IMR-90 (cell line): ENCODE measurements at regions not wholly inside any gene's neighbourhood (a gene's known extent, or its start where the extent isn't known, plus 50 kb on each side); places are given as distances from the start of the nearest gene placed in this dataset.

Experiments used
- ATAC-seq: fragments of 200-7000 bp; cut with Tn5 transposase; 2 replicates; pipeline ENCODE4 v1.9.1; 2020; ENCODE audit warnings: low read depth, mild to moderate bottlenecking, moderate library complexity
- BruUV-seq: library from RNA; stranded (reverse); fragments of 400-500 nt; replicated peaks from 2 replicates; lab custom pipeline; 2021; lab: Mats Ljungman, UMichigan
- CTCF ChIA-PET: fragments of 300-600 bp; formaldehyde crosslinking; extraction: SDS; loops from one replicate; lab custom pipeline; 2021; ENCODE audit warnings: antibody characterized with exemption; lab: Yijun Ruan, JAX
- POLR2A ChIA-PET: fragments of 300-600 bp; sonication (Branson Sonifier 250); formaldehyde crosslinking; loops from one replicate; lab custom pipeline; 2022; ENCODE audit warnings: antibody characterized with exemption; ENCODE audit not compliant: unreplicated experiment; lab: Charles Lee
- DNase-seq: peaks from one replicate; pipeline ENCODE4 v3.0.0; 2013
- H2AFZ ChIP-seq: replicated peaks from 2 replicates; pipeline ENCODE3; 2013; ENCODE audit warnings: low read length, mild to moderate bottlenecking; ENCODE audit not compliant: poor library complexity
- H2AK5ac ChIP-seq: 2 replicates; pipeline ENCODE4 v1.6.1; 2013; ENCODE audit warnings: low read depth, low read length, inconsistent platforms
- H2AK9ac ChIP-seq: replicated peaks from 2 replicates; pipeline ENCODE3; 2013; ENCODE audit warnings: mild to moderate bottlenecking, low read depth, low read length, moderate library complexity; ENCODE audit not compliant: poor library complexity
- H2BK120ac ChIP-seq: 2 replicates; pipeline ENCODE4 v1.6.1; 2013; ENCODE audit warnings: low read depth, low read length, inconsistent platforms
- H2BK15ac ChIP-seq: 3 replicates; pipeline ENCODE4 v1.6.1; 2013; ENCODE audit warnings: low read depth, low read length, inconsistent platforms
- H2BK20ac ChIP-seq: 2 replicates; pipeline ENCODE4 v1.6.1; 2013; ENCODE audit warnings: low read depth, mild to moderate bottlenecking, inconsistent platforms, low read length, moderate library complexity
- H2BK5ac ChIP-seq: 2 replicates; pipeline ENCODE4 v1.6.1; 2013; ENCODE audit warnings: mild to moderate bottlenecking, low read depth, low read length, inconsistent platforms; ENCODE audit not compliant: poor library complexity, severe bottlenecking
- H3K14ac ChIP-seq: replicated peaks from 2 replicates; pipeline ENCODE4 v1.6.1; 2013; ENCODE audit warnings: low read depth, low read length, inconsistent platforms
- H3K18ac ChIP-seq: 2 replicates; pipeline ENCODE4 v1.6.1; 2013; ENCODE audit warnings: low read depth, low read length, control low read depth
- H3K23ac ChIP-seq: 2 replicates; pipeline ENCODE4 v1.6.1; 2013; ENCODE audit warnings: low read depth, low read length, inconsistent platforms
- H3K27ac ChIP-seq: 2 replicates; pipeline ENCODE4 v1.5.1; 2013; ENCODE audit warnings: mild to moderate bottlenecking, control low read depth, low read length; ENCODE audit not compliant: insufficient read depth
- H3K27me3 ChIP-seq: 2 replicates; pipeline ENCODE4 v1.6.1; 2013; ENCODE audit warnings: low read length; ENCODE audit not compliant: control insufficient read depth, insufficient read depth
- H3K36me3 ChIP-seq: 2 replicates; pipeline ENCODE4 v1.6.1; 2013; ENCODE audit warnings: low read length, mixed read lengths; ENCODE audit not compliant: control insufficient read depth, insufficient read depth
- H3K4ac ChIP-seq: 2 replicates; pipeline ENCODE4 v1.6.1; 2013; ENCODE audit warnings: low read depth, low read length, inconsistent platforms
- H3K4me1 ChIP-seq: 2 replicates; pipeline ENCODE4 v1.6.1; 2013; ENCODE audit warnings: low read length, mixed read lengths; ENCODE audit not compliant: control insufficient read depth, insufficient read depth
- H3K4me2 ChIP-seq: 2 replicates; pipeline ENCODE4 v1.6.1; 2013; ENCODE audit warnings: low read depth, mild to moderate bottlenecking, control low read depth, low read length, moderate library complexity
- H3K4me3 ChIP-seq: 2 replicates; pipeline ENCODE4 v1.5.1; 2013; ENCODE audit warnings: low read depth, mild to moderate bottlenecking, control low read depth, low read length, moderate library complexity; ENCODE audit not compliant: insufficient read depth
- H3K56ac ChIP-seq: 2 replicates; pipeline ENCODE4 v1.6.1; 2013; ENCODE audit warnings: low read length, inconsistent platforms; ENCODE audit not compliant: insufficient read depth; ENCODE audit errors: extremely low read depth
- H3K79me1 ChIP-seq, 2 experiments: 2 replicates each; pipeline ENCODE4 v1.6.1; 2013; ENCODE audit warnings: low read length in 2 of 2, inconsistent platforms in 1 of 2, low read depth in 1 of 2
- H3K9ac ChIP-seq: 2 replicates; pipeline ENCODE4 v1.6.1; 2013; ENCODE audit warnings: low read depth, low read length, control low read depth
- H3K9me1 ChIP-seq: 2 replicates; pipeline ENCODE4 v1.6.1; 2013; ENCODE audit warnings: low read length, inconsistent platforms; ENCODE audit not compliant: insufficient read depth
- H3K9me3 ChIP-seq: 2 replicates; pipeline ENCODE4 v1.6.1; 2013; ENCODE audit warnings: low read length; ENCODE audit not compliant: control insufficient read depth, insufficient read depth
- H4K20me1 ChIP-seq: 2 replicates; pipeline ENCODE4 v1.6.1; 2013; ENCODE audit warnings: low read length, inconsistent platforms; ENCODE audit not compliant: insufficient read depth
- H4K5ac ChIP-seq: 2 replicates; pipeline ENCODE4 v1.6.1; 2013; ENCODE audit warnings: mild to moderate bottlenecking, low read depth, low read length, control low read depth
- H4K8ac ChIP-seq, 2 experiments: 2 replicates each; pipeline ENCODE4 v1.6.1; 2013; ENCODE audit warnings: low read depth in 2 of 2, low read length in 2 of 2, control low read depth in 1 of 2, inconsistent platforms in 1 of 2
- H4K91ac ChIP-seq: 2 replicates; pipeline ENCODE4 v1.6.1; 2013; ENCODE audit warnings: low read depth, low read length, inconsistent platforms; ENCODE audit not compliant: insufficient read depth
- BHLHE40 ChIP-seq: fragments of 150-350 bp; IDR thresholded peaks from 2 replicates; pipeline ENCODE4 v1.6.1; 2016; ENCODE audit warnings: mild to moderate bottlenecking, low read depth, low read length
- RCOR1 ChIP-seq: IDR thresholded peaks from 2 replicates; pipeline ENCODE4 v1.6.1; 2012; ENCODE audit warnings: mild to moderate bottlenecking, low read length, improper control_type of control experiment; ENCODE audit not compliant: insufficient replicate concordance
- RFX5 ChIP-seq: IDR thresholded peaks from 2 replicates; pipeline ENCODE4 v1.8.0; 2012; ENCODE audit warnings: low read depth, mild to moderate bottlenecking, low read length, moderate library complexity
- WGBS, 2 experiments: methylation state at CpG; one replicate each; pipeline versions ENCODE4 v1.1.5 to v1.1.7; 2013; ENCODE audit warnings: missing lambda C conversion rate in 2 of 2; ENCODE audit not compliant: insufficient read length in 1 of 2; ENCODE audit errors: extremely low coverage in 2 of 2; 5-methylcytosine and 5-hydroxymethylcytosine counted together
- dilution Hi-C: fragments of 300-500 bp; cut with HindIII; formaldehyde crosslinking; loops from one replicate; pipeline ENCODE4 v1.14.3; 2018; ENCODE audit warnings: low sequenced_read_pairs; ENCODE audit not compliant: unreplicated experiment
- in situ Hi-C: fragments of 300-500 bp; cut with MboI; formaldehyde crosslinking; loops from 3 replicates; pipeline ENCODE4 v1.14.3; 2019; ENCODE audit warnings: low sequenced_read_pairs, inconsistent platforms, mixed read lengths
- intact Hi-C: fragments of 100-400 bp; cut with micrococcal nuclease; formaldehyde crosslinking; loops from 2 replicates; pipeline ENCODE4 v1.10.0; 2022

GRCh38 chr20:20956513-20956931 lies 149.6 kb downstream of the LINC00237 start:
- Histone ChIP-seq H2BK15ac (no peak overlapping the region), H3K27me3 (no peaks in the 10 kb centered on the region), H3K4me2 (no peak overlapping the region), H2BK120ac (no peak overlapping the region), H3K9ac (no peak overlapping the region), H4K20me1 (no peaks in the 10 kb centered on the region), H3K36me3 (no peaks in the 10 kb centered on the region), H4K91ac (no peak overlapping the region), H2AFZ (no peak overlapping the region), H4K5ac (no peak overlapping the region), H3K56ac (no peak overlapping the region), H3K4ac (no peak overlapping the region), H2BK20ac (no peak overlapping the region), H3K79me1 (no peaks in the 10 kb centered on the region), H3K4me1 (no peaks in the 10 kb centered on the region), H2BK5ac (no peak overlapping the region), H4K8ac (no peak overlapping the region), H3K9me1 (no peaks in the 10 kb centered on the region), H3K9me3 (peaks cover 7% of the 10 kb centered on the region), H3K23ac (no peak overlapping the region), H2AK5ac (no peak overlapping the region), H2AK9ac (no peak overlapping the region), H3K4me3 (no peak overlapping the region), H3K27ac (no peak overlapping the region), H3K14ac (no peak overlapping the region), H3K18ac (no peak overlapping the region)
- no TSS peak for BruUV-seq
- TF ChIP-seq RFX5 (no peak), BHLHE40 (no peak), RCOR1 (no peak)
- ChIA-PET POLR2A (no interaction called here), CTCF (no interaction called here)
- intact Hi-C loops = no loop called here
- dilution Hi-C loops = no loop called here
- WGBS, 2 experiments = 70% methylated on average over 2 of the region's 12 CpGs; no CpG with 5 or more reads in 1 of the 2 experiments
- DNase-seq (no peak), ATAC-seq (no peak)
- in situ Hi-C loops = no loop called here
